ENCODE measurements at regions not wholly inside any gene's neighbourhood (a gene's known extent, or its start where the extent isn't known, plus 50 kb on each side); places are given as distances from the start of the nearest gene placed in this dataset.

DNA sequence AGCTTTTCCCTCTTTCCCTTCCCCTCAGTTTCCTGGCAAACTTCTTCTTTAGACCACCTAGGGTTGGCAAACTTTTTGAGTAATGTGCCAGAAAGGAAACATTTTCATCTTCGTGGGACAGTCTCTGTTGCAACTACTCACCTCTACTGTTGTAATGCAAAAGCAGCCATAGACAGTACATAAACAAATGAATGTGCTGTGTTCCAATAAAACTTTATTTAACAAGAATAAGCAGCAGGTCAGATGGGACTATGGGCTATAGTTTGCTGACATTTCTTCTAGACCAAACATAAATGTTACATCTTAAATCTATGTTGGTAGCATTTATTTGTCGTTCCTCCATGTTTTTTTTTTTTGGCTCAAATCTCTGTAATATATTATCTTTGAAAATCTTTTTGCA, 552.4 kb downstream of the EDEM1 start:
- TF ChIP-seq, protein P1, sequence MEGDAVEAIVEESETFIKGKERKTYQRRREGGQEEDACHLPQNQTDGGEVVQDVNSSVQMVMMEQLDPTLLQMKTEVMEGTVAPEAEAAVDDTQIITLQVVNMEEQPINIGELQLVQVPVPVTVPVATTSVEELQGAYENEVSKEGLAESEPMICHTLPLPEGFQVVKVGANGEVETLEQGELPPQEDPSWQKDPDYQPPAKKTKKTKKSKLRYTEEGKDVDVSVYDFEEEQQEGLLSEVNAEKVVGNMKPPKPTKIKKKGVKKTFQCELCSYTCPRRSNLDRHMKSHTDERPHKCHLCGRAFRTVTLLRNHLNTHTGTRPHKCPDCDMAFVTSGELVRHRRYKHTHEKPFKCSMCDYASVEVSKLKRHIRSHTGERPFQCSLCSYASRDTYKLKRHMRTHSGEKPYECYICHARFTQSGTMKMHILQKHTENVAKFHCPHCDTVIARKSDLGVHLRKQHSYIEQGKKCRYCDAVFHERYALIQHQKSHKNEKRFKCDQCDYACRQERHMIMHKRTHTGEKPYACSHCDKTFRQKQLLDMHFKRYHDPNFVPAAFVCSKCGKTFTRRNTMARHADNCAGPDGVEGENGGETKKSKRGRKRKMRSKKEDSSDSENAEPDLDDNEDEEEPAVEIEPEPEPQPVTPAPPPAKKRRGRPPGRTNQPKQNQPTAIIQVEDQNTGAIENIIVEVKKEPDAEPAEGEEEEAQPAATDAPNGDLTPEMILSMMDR (IDR thresholded peaks at IDR 0.05) = no peak
- no peak for TF ChIP-seq POLR2A (IDR thresholded peaks at IDR 0.05)
